ENCODE measurements at regions not wholly inside any gene's neighbourhood (a gene's known extent, or its start where the extent isn't known, plus 50 kb on each side); places are given as distances from the start of the nearest gene placed in this dataset.

DNA sequence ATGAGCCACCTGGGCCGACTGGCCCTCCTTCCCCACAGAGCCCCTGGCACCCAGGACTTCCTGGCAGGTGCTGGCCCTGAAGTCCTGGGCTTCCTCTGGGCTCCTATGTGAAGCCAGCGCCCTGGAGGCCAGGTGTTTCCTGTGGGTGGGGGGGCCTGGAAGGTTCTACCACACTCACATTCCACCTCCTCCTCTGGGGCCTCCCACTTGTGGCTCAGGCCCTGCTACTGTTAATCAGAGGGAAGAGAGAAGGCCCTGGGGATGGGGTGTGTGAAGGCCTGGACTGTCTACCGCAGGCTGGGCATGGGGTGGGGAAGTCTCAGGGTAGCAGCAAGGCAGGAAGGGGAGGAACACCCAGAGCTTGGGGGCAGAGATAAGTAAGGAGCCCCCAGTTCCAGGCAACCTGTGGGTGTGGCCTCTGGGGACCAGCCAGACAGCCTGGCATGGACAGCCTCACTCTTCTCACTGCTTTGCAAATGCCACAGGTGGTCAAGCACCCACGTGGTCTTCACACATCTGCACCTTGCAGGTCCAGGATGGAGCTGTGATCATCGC, 111.9 kb upstream of the TNRC6C start:
- no peak overlapping the region for H3K27ac ChIP-seq (ENCODE audit: low read depth, low read length)
- peak overlapping the region; percentile 88 for H4K91ac ChIP-seq (replicated peaks; ENCODE audit: insufficient read length, low read length)
- FAIRE-seq (no peak), DNase-seq (ENCODE audit: low read depth in 1 of 2, low spot score in 2 of 2) (no peak)
- no peak overlapping the region for H2AK5ac ChIP-seq (ENCODE audit: low read depth, low read length)
- no peaks in the 10 kb centered on the region for H3K23me2 ChIP-seq (ENCODE audit: low read depth, low read length)
- no peaks in the 10 kb centered on the region for H3K36me3 ChIP-seq (ENCODE audit: control insufficient read depth in 2 of 4, insufficient read depth in 4 of 4, low read length in 3 of 4)
- H3K4me3 ChIP-seq (ENCODE audit: extremely low read depth in 1 of 4, insufficient read depth in 2 of 4, low read depth in 3 of 4, low read length in 4 of 4): no peak overlapping the region
- H2BK12ac ChIP-seq (ENCODE audit: low read depth, low read length): peak overlapping the region; percentile 60; the same call in 1 of the 2 replicates
- no peak overlapping the region for H3K4me2 ChIP-seq (ENCODE audit: insufficient read depth in 1 of 2, low read depth in 2 of 2, low read length in 2 of 2)
- H2BK15ac ChIP-seq (ENCODE audit: low read length): no peak overlapping the region
- no peaks in the 10 kb centered on the region for H4K20me1 ChIP-seq (replicated peaks in 1 of 2; ENCODE audit: control insufficient read depth in 1 of 2, insufficient read depth in 2 of 2, low read length in 2 of 2)
- no peak overlapping the region for H4K5ac ChIP-seq (ENCODE audit: insufficient read length, low read depth, low read length)
- no peak for TF ChIP-seq EP300 (IDR thresholded peaks at IDR 0.05; ENCODE audit: borderline replicate concordance in 1 of 2, low read depth in 2 of 2, low read length in 2 of 2)
- no peak for TF ChIP-seq PHF8 (conservative IDR thresholded peaks at IDR 0.05; ENCODE audit: low read depth, low read length)
- no peak for TF ChIP-seq CEBPB (IDR thresholded peaks at IDR 0.05; ENCODE audit: low read depth, low read length)
- TF ChIP-seq HDAC6 (IDR thresholded peaks at IDR 0.05; ENCODE audit: low read depth, low read length): no peak
- TF ChIP-seq GABPA (IDR thresholded peaks at IDR 0.05; ENCODE audit: borderline replicate concordance, insufficient read depth, low read length): no peak
- no peak for TF ChIP-seq KDM4A (IDR thresholded peaks at IDR 0.05; ENCODE audit: low read depth, low read length, severe bottlenecking)
- no peak overlapping the region for H2BK120ac ChIP-seq (replicated peaks; ENCODE audit: low read depth, low read length)
- no peaks in the 10 kb centered on the region for H3K9me3 ChIP-seq (ENCODE audit: insufficient read depth in 2 of 2, low read depth in 1 of 2, low read length in 1 of 2)
- H3K18ac ChIP-seq (ENCODE audit: extremely low read depth, low read length): no peak overlapping the region; the same call in 1 of the 2 replicates
- H3K79me2 ChIP-seq (ENCODE audit: control insufficient read depth in 1 of 2, insufficient read depth in 2 of 2, low read length in 2 of 2): no peaks in the 10 kb centered on the region
- H2BK20ac ChIP-seq (ENCODE audit: low read length): no peak overlapping the region
- no peak overlapping the region for H2AFZ ChIP-seq (ENCODE audit: low read length)
- 91% methylated on average over 5 of the region's 5 CpGs; no CpG with 5 or more reads in 1 of the 2 experiments for WGBS, 2 experiments (ENCODE audit: extremely low coverage in 1 of 2, insufficient coverage in 1 of 2, insufficient read length in 1 of 2, insufficient replicate concordance in 2 of 2, low coverage in 1 of 2, low lambda C conversion rate in 2 of 2, missing lambda C conversion rate in 1 of 2)
- no peak overlapping the region for H2BK5ac ChIP-seq (ENCODE audit: low read depth, low read length)
- no peak overlapping the region for H3K14ac ChIP-seq (ENCODE audit: insufficient read length)
- H4K8ac ChIP-seq (ENCODE audit: extremely low read depth, insufficient read depth, low read length): no peak overlapping the region
- no peak overlapping the region for H3K23ac ChIP-seq (ENCODE audit: insufficient read length)
- no peak overlapping the region for H3K9ac ChIP-seq (replicated peaks in 1 of 4; ENCODE audit: extremely low read depth in 1 of 4, low read depth in 3 of 4, low read length in 3 of 4)
- ChIA-PET POLR2A (ENCODE audit: partially characterized antibody) (interaction anchor here (2.0 kb wide), 1 partner anchor 111 kb away, joined by 11 read pairs; the partner anchor contains the start of gene TNRC6C), CTCF (ENCODE audit: partially characterized antibody) (interaction anchor here (1.2 to 2.7 kb wide), 4 partner anchors 13 to 167 kb away, joined by 5 to 13 read pairs (median 8); no protein-coding TSS in a partner anchor)
- H3K4ac ChIP-seq (replicated peaks; ENCODE audit: insufficient read length, low read depth, low read length): peak overlapping the region; percentile 78
- peaks cover 0 to 7% (median 0%) of the 10 kb centered on the region in 4 experiments; a peak in 2 of 7 replicates for H3K4me1 ChIP-seq (replicated peaks in 1 of 4; ENCODE audit: control insufficient read depth in 3 of 4, insufficient read depth in 4 of 4, low read length in 3 of 4)
- H3K56ac ChIP-seq (replicated peaks; ENCODE audit: insufficient read length, low read depth, low read length): no peak overlapping the region
- H3K79me1 ChIP-seq (ENCODE audit: low read depth, low read length): no peaks in the 10 kb centered on the region
- peaks cover 0 to 1% (median 0%) of the 10 kb centered on the region in 4 experiments; a peak in 1 of 7 replicates for H3K27me3 ChIP-seq (replicated peaks in 1 of 4; ENCODE audit: control insufficient read depth in 3 of 4, extremely low read depth in 1 of 4, insufficient read depth in 3 of 4, low read length in 3 of 4)
